HCEC 1CT (cell line): ENCODE measurements at regions not wholly inside any gene's neighbourhood (a gene's known extent, or its start where the extent isn't known, plus 50 kb on each side); places are given as distances from the start of the nearest gene placed in this dataset.

Source experiments
- DNase-seq: peaks from one replicate; pipeline ENCODE4 v3.0.0-alpha.2; 2017

- no peak for DNase-seq
These were observed 50.2 kb upstream of the EYA4 start for GRCh38 chr6:133190912-133191311.

DNA sequence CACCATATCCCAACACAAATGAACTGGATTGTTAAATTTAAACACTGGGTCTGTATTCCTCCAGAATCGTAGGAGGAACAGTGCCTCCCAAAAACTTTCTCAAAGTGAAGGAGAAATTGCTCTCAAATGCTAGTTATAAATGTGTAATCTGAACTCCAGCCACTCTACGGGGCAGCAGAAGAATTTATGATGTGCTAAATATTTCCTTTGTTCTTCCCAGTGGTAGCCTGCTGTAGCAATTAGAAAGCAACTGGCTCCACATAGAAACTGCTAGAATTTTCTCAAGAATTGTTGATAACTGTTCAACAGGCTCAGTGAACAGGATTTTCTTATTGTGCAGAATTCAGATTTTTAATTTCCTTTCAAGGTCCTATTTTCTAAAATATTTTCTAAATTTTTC is 49.8 kb upstream of the EYA4 start:
- no peak for DNase-seq
